Hepatocyte (in vitro differentiated cells): ENCODE measurements at regions not wholly inside any gene's neighbourhood (a gene's known extent, or its start where the extent isn't known, plus 50 kb on each side); places are given as distances from the start of the nearest gene placed in this dataset.

Experiments
- DNase-seq: peaks from one replicate; pipeline ENCODE4 v3.0.0-alpha.2; 2016; ENCODE audit warnings: low spot score
- H2AFZ ChIP-seq: fragments of 200-600 bp; sonication (generic); 2 replicates; pipeline ENCODE4 v1.6.0; 2016; ENCODE audit warnings: antibody characterized with exemption, mild to moderate bottlenecking
- H3K27ac ChIP-seq: fragments of 200-600 bp; sonication (generic); 2 replicates; pipeline ENCODE4 v1.5.1; 2016; ENCODE audit warnings: mild to moderate bottlenecking
- H3K27me3 ChIP-seq: fragments of 200-600 bp; sonication (generic); 2 replicates; pipeline ENCODE4 v1.6.1; 2016
- H3K36me3 ChIP-seq: fragments of 200-600 bp; sonication (generic); replicated peaks from 2 replicates; pipeline ENCODE4 v1.5.1; 2016; ENCODE audit warnings: low read depth; ENCODE audit not compliant: insufficient read depth
- H3K4me1 ChIP-seq: fragments of 200-600 bp; sonication (generic); 2 replicates; pipeline ENCODE4 v1.5.1; 2016; ENCODE audit warnings: mild to moderate bottlenecking, moderate library complexity; ENCODE audit not compliant: insufficient read depth
- H3K4me2 ChIP-seq: fragments of 200-600 bp; sonication (generic); 2 replicates; pipeline ENCODE4 v1.6.0; 2016
- H3K4me3 ChIP-seq: fragments of 200-600 bp; sonication (generic); 2 replicates; pipeline ENCODE4 v1.5.1; 2016; ENCODE audit warnings: mild to moderate bottlenecking
- H3K79me2 ChIP-seq: fragments of 200-600 bp; sonication (generic); 2 replicates; pipeline ENCODE4 v1.6.0; 2017; ENCODE audit warnings: mild to moderate bottlenecking
- H3K9me2 ChIP-seq: fragments of 200-600 bp; sonication (generic); replicated peaks from 2 replicates; pipeline ENCODE4 v1.6.0; 2017; ENCODE audit warnings: mild to moderate bottlenecking; ENCODE audit not compliant: insufficient read depth
- H3K9me3 ChIP-seq: fragments of 200-600 bp; sonication (generic); 2 replicates; pipeline ENCODE4 v1.5.1; 2016; ENCODE audit warnings: low read depth, mild to moderate bottlenecking
- H4K20me1 ChIP-seq: fragments of 200-600 bp; sonication (generic); 2 replicates; pipeline ENCODE4 v1.6.0; 2016; ENCODE audit warnings: mild to moderate bottlenecking; ENCODE audit not compliant: insufficient read depth, poor library complexity, severe bottlenecking
- CTCF ChIP-seq: fragments of 200-600 bp; sonication (generic); IDR thresholded peaks from 2 replicates; pipeline ENCODE4 v1.5.1; 2016; ENCODE audit warnings: antibody characterized with exemption, mild to moderate bottlenecking; ENCODE audit not compliant: poor library complexity
- EZH2 ChIP-seq: fragments of 200-600 bp; sonication (generic); IDR thresholded peaks from 2 replicates; pipeline ENCODE4 v1.6.1; 2016; ENCODE audit warnings: antibody characterized with exemption, mild to moderate bottlenecking, borderline replicate concordance
- EZH2phosphoT487 ChIP-seq: fragments of 200-600 bp; sonication (generic); IDR thresholded peaks from one replicate; pipeline ENCODE4 v1.6.1; 2018; ENCODE audit warnings: antibody characterized with exemption, mild to moderate bottlenecking, low read depth, moderate library complexity; ENCODE audit not compliant: unreplicated experiment, severe bottlenecking
- WGBS: methylation state at CpG from one replicate; pipeline ENCODE4 v1.1.6; 2016; ENCODE audit warnings: low lambda C conversion rate; ENCODE audit errors: missing lambda C conversion rate; 5-methylcytosine and 5-hydroxymethylcytosine counted together

DNA sequence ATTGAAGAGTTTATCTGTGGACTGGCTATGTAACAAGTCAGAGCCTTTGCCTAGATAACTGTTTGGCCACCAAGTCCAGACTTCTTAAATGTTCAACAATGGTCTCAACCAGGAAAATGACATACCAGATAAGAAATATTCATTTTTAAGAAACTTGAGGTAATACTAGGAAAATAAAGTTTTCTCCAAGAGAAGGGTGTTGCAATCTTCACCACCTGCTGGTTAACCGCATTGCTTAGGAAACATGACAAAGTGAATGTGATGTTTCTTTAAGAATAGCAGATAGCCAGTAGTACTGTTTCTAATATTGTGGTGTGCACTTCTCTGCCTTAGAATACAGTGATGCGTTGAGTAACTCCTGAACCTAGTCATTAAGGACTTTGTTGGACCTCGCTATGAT lies 321.5 kb upstream of the CADM2 start:
- H3K4me3 ChIP-seq = no peak overlapping the region
- H3K9me3 ChIP-seq = no peaks in the 10 kb centered on the region
- no peaks in the 10 kb centered on the region for H3K4me1 ChIP-seq
- H3K27ac ChIP-seq = no peak overlapping the region
- H3K79me2 ChIP-seq = no peaks in the 10 kb centered on the region
- H3K36me3 ChIP-seq = no peaks in the 10 kb centered on the region
- no peak for TF ChIP-seq EZH2phosphoT487
- TF ChIP-seq EZH2 = no peak
- TF ChIP-seq CTCF = no peak
- H3K9me2 ChIP-seq = no peaks in the 10 kb centered on the region
- DNase-seq = no peak
- 87% methylated on average over 3 of the region's 3 CpGs for WGBS
- no peak overlapping the region for H3K4me2 ChIP-seq
- no peaks in the 10 kb centered on the region for H4K20me1 ChIP-seq
- no peak overlapping the region for H2AFZ ChIP-seq
- H3K27me3 ChIP-seq = no peaks in the 10 kb centered on the region

- no peak overlapping the region for H3K4me3 ChIP-seq
- no peak overlapping the region for H3K27ac ChIP-seq
- TF ChIP-seq EZH2 (no peak), EZH2phosphoT487 (no peak), CTCF (no peak)
- no peaks in the 10 kb centered on the region for H3K79me2 ChIP-seq
- no peaks in the 10 kb centered on the region for H3K27me3 ChIP-seq
- H3K9me3 ChIP-seq = no peaks in the 10 kb centered on the region
- H3K4me1 ChIP-seq = no peaks in the 10 kb centered on the region
- no peaks in the 10 kb centered on the region for H4K20me1 ChIP-seq
- no peak overlapping the region for H3K4me2 ChIP-seq
- no peak overlapping the region for H2AFZ ChIP-seq
- DNase-seq = no peak
- H3K9me2 ChIP-seq = no peaks in the 10 kb centered on the region
- no peaks in the 10 kb centered on the region for H3K36me3 ChIP-seq
These were observed 292.3 kb upstream of the CADM2 start for GRCh38 chr3:84666468-84666867.

GRCh38 chr3:84679211-84679610 lies 279.6 kb upstream of the CADM2 start:
- H3K27ac ChIP-seq = no peak overlapping the region
- no peak for TF ChIP-seq CTCF
- TF ChIP-seq EZH2phosphoT487 = no peak
- TF ChIP-seq EZH2 = no peak
- no peaks in the 10 kb centered on the region for H3K79me2 ChIP-seq
- DNase-seq = no peak
- no peaks in the 10 kb centered on the region for H3K27me3 ChIP-seq
- no peaks in the 10 kb centered on the region for H4K20me1 ChIP-seq
- no peak overlapping the region for H3K4me2 ChIP-seq
- H3K9me3 ChIP-seq = no peaks in the 10 kb centered on the region
- H2AFZ ChIP-seq = no peak overlapping the region
- no peaks in the 10 kb centered on the region for H3K4me1 ChIP-seq
- no peaks in the 10 kb centered on the region for H3K36me3 ChIP-seq
- H3K9me2 ChIP-seq = no peaks in the 10 kb centered on the region
- no peak overlapping the region for H3K4me3 ChIP-seq

GRCh38 chr3:84680700-84681099 lies 278.1 kb upstream of the CADM2 start:
- TF ChIP-seq EZH2 = no peak
- no peak for TF ChIP-seq CTCF
- TF ChIP-seq EZH2phosphoT487 = no peak
- no peaks in the 10 kb centered on the region for H3K79me2 ChIP-seq
- H4K20me1 ChIP-seq = no peaks in the 10 kb centered on the region

More at GRCh38 chr3:84680700-84681099, 278.1 kb upstream of the CADM2 start:
- no peak overlapping the region for H3K4me2 ChIP-seq
- no peak overlapping the region for H3K4me3 ChIP-seq
- H3K27me3 ChIP-seq = no peaks in the 10 kb centered on the region
- DNase-seq = no peak
- H3K4me1 ChIP-seq = no peaks in the 10 kb centered on the region
- no peaks in the 10 kb centered on the region for H3K36me3 ChIP-seq
- H2AFZ ChIP-seq = no peak overlapping the region
- no peaks in the 10 kb centered on the region for H3K9me3 ChIP-seq
- H3K9me2 ChIP-seq = no peaks in the 10 kb centered on the region
- H3K27ac ChIP-seq = no peak overlapping the region
